Activated CD4-positive, alpha-beta T cell treated with anti-CD3 and anti-CD28 coated beads, Interleukin-2, amount 50 U/mL, for 16 hours (primary cell): ENCODE measurements at regions not wholly inside any gene's neighbourhood (a gene's known extent, or its start where the extent isn't known, plus 50 kb on each side); places are given as distances from the start of the nearest gene placed in this dataset.
"Not testable (repeated sequence)": the region's sequence is repeated elsewhere in the genome, so short reads cannot be mapped to it uniquely, and the experiment has no call there.

Experiments used
- DNase-seq: peaks from one replicate; pipeline ENCODE4 v3.0.0-alpha.2; 2020

DNA sequence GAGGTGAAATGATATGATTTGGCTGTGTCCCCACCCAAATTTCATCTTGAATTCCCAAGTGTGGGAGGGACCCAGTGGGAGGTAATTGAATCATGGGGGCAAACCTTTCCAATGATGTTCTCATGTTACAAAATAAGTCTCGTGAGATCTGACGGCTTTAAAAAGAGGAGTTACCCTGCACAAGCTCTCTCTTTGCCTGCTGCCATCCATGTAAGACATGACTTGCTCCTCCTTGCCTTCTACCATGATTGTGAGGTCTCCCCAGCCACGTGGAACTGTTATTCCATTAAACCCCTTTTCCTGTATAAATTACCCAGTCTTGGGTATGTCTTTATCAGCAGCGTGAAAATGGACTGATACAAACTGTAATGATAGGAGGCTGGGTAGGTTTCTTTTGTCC lies 145.1 kb downstream of the AKR1D1 start:
- DNase-seq, result not testable (repeated sequence)

DNA sequence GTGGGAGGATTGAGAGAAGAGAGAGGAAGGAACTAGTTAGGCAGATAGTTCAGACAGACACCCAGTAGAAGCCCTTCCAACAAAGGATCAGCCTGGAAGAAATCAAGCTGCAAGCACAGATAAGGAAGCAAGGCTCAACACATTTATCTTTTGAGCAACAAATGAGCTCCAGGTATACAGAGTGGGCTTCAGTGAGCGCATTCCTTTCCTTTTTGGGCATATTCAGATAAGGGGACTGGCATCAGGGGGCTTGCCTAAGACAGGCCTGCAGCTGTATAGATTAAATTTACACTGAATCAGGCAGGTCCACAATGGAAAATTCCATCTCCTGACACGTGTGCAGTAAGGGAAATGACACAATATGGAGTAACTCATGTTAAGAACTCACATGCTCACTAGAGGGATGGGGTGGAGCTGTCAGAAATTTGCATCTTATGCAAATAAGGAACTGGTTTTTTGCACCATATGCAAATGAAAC lies 147.2 kb downstream of the AKR1D1 start:
- no peak for DNase-seq

GRCh38 chr7:138226001-138226476 lies 149.8 kb downstream of the AKR1D1 start:
- no peak for DNase-seq

DNA sequence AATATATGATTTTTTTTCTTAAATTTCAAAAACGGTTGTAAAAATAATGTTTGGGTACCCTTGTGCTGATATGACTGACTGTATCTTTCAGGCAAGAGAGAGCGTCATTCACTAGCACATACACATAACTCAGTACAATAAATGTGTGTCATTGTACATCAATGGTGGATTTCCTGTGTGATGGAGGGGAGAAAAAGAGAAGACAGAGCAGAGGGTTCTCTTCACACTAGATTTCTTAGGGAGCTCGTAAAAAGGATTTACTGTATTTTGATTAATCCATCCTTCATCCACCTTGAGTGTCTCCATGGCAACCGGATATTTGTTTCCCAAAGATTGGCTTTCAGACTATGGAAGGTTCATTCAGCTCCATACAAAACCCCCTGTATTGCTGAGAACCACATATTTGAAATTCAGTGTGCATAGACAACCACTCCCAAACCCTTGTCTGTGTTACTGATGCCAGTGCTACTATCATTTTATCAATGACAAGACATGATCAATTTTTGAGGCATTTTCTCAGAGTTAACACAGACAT lies 150.6 kb downstream of the AKR1D1 start:
- no peak for DNase-seq

DNA sequence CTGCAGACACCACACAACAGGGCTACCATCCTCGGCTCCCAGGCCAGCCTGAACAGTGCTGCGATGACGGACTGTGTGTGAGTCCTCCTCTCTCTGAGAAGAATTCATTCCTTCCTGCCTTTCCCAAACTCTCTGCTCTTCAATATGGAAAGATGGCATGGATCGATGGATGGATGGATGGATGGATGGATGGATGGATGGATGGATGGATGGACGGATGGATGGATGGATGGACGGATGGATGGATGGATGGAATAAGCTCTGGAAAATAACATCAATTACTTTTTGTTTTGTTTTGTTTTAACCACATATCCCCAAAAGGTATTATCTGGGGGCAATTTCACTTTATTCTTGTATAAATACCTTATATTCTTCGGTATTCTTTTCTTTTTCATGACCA lies 151.9 kb downstream of the AKR1D1 start:
- no peak for DNase-seq

GRCh38 chr7:138228769-138229168 lies 152.5 kb downstream of the AKR1D1 start:
- no peak for DNase-seq

GRCh38 chr7:138233189-138233588 lies 156.9 kb downstream of the AKR1D1 start:
- DNase-seq, result no peak

GRCh38 chr7:138235207-138235606 lies 158.9 kb downstream of the AKR1D1 start:
- no peak for DNase-seq

DNA sequence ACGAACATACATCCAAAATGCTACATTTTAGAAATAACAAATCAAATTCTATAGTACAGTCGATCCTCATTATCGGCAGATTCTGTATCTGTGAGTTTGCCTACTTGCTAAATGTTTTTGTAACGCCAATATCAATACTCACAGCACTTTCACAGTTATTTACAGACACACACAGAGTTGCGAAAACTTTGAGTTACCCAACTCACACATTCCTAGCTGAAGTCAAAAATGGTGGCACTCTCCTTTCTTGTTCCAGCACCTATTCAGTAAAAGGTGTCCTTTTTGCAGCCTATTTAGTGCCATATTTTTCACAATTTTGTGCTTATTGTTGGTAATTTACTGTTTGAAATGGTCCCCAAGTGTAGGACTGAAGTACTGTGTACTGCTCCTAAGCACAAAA lies 161.7 kb downstream of the AKR1D1 start:
- DNase-seq, result no peak

DNA sequence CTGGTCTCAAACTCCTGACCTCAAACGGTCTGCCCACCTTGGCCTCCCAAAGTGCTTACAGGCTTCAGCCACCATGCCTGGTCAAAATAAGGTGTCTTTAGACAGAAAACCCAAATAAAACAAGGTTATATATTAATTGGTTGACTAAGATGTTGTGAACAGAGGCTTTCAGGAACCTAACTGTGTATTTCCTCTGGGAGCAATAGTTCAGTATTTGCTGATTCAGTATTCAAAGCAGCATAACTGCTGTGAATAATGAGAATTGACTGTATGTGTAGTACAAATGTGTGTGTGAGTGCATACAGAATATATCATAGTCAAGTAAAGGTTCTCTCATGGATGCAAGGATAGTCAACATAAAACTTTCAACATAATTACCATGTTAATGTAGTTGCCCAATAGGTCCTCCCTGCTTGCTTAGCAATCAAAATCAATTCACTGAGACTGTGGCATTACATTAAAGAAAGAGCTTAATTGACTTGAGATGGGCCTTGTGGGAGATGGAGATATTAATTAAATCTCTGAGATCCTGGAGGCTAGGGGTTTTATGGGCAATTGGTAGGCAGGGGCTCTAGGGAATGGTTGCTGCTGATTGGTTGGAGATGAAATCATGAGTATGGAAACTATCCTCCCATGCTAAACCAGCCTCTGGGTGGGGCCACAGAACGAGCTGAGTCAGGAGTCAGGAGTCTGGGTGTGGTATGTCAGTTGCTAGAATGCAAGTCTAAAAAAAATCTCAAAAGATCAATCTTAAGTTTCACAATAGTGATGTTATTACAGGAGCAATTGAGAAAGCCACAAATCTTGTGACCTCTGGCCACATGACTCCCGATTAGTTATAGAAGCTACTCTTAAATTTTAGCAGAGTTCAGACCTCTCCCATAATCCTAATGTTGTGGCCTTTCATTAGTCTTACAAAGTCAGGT lies 162.7 kb downstream of the AKR1D1 start:
- no peak for DNase-seq

DNA sequence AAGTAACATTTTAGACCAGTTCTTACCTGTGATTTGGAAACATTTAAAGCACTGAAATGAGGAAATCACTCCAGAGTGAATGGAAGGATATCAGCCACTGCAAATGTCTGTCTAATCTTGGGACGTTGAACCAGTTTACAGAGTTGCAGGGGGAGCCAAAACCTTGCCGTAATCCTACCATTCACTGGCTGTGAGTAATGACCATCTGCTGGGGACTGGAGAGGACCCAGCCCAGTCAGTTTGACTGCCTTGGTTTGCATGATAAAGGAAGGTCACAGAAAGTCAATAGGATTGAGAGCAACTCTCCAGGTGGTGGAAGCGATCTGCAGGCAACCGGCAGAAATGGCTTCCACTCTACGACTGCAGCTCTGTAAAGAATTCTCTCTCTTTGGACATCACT lies 167.2 kb downstream of the AKR1D1 start:
- DNase-seq, result no peak

DNA sequence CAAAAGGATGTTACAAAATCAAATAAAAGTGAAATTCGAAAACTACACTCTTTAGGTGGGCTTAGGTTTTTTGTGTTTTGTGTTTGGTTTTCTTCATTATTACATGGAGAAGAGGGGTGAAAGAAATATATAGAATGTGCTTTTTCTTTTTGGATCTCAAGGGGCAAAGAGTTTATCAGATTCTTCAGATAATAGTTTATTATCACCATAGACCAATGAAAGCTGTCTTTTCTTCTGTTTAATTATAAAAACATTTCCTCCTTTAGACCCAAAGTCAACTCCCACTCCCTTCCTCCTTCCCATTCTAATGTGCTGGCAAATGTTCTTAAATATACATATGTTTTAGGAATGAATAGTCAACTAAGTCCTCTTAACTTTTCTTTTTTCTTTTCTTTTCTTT lies 167.6 kb downstream of the AKR1D1 start:
- no peak for DNase-seq

DNA sequence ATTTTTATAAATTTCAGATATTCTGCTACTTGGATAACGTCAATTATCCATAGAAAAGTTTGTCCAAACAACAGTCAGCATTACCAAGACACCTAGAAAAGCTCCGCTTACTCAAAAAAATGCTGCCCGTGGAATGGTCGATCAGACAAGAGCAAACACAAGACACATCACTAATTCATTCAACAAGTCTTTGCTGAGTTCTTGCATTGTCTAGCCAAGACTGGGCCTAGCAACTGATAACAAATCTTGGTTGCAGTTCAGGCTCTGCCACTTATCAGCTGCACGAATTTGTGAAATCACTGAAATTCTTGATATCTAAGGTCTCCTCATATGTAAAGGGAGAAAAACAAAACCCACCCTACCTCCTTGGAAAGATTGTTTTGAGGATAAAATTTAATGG lies 168.3 kb downstream of the AKR1D1 start:
- no peak for DNase-seq

DNA sequence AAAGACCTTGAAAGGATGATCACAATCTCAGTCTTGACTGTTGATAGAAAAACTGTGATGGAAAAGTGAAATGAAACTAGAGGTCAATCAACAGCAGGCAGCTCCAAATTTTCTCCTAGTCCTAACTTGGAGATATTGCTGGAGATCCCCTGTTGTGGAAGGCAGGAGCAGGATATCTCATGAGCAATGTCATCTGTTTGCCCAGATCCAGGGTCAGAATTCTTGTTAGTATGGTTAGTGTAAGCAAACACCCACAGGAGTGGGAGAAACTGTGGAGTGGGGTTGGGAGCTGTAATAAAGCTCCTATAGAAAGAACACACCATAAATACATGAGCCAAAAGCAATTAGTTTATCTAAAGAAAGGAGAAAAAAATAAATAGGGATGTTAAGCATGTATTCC lies 169.0 kb downstream of the AKR1D1 start:
- DNase-seq, result no peak

DNA sequence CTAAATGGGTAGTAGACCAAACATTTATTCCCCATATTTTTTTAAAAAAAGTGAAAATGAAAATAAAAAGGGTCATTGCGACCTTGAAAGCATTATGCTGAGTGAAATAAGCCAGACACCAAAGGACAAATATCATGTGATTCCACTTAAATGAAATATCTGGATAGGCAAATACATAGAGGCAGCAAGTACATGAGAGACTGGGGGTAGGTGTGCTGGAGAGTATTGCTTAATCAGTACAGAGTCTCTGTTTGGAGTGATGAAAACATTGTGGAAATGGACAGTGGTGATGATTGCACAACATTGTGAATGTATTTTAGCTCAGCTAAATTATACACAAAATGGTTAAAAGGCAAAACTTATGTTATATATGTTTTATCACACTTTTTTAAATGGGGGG lies 169.4 kb downstream of the AKR1D1 start:
- DNase-seq, result no peak

DNA sequence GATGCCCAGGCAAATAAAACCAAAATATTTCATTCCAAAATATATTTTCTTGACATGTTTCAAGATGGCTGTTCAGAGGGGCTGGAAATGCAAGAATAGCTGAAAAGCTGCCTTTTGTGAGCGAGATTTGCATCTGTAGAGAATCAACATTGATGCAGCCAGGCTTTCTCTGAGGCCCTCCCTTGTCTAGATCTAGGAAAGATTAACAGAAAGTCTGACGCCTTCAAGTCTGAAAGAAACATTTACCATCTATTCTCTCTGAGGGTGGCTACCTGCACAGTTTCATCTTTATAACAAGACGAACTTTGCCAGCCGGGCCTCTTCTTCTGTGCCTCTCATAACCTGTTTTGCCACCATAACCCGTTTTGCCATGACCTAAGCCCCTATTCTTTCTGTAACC lies 170.2 kb downstream of the AKR1D1 start:
- no peak for DNase-seq

DNA sequence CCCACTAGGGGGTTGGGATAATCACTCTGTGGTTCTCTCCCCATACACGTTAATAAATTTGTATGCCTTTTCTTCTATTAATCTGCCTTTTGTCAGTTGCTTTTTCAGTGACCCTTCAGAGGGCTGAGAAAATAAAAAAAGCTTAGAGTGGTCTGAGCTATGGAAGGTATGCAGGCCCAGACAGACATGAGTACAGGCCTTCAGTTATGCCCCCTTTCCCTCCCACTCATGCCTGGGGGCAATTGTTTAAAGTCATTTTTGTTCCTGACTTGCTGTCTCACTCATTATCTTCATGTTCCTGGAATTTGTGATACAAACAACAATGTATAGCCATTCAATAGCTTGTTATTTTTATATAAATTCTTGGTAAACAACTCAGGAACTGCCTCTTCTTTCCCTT lies 170.8 kb downstream of the AKR1D1 start:
- DNase-seq, result no peak

DNA sequence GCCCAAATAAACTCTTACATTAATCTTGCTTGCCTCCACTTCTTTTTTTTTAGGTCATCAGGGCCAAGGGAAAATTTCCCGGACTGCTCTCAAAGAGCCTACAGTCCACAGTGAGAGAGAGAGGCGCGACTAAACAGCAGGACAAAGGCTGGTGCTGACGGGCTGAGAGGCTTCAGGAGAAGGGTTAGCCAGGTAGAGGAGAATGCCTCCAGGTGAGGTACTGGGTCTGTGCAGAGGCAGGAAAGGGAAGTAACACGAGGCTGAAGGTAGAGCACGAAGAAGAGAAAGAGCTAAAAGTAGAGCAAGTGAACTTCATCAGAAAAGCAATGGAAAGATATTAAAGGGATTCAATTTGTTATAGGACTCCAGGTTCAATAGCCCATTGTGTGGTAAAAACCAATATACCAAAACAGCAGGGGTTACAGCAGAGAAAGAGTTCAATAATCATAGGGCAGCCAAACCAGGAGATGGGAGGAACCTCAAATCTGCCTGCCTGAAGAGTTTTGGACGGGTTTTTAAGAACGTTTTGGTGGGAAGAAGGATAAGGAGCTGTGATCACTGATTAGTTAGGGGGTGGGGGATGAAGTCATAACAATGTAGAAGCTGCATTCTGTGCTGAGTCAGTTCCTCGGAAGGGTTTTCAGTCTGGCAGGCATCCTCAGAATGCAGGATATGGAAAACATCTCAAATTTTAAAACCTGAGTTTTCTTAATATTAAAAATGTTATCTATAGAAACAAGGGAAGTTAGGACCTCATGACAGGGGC lies 171.5 kb downstream of the AKR1D1 start:
- DNase-seq, result no peak

DNA sequence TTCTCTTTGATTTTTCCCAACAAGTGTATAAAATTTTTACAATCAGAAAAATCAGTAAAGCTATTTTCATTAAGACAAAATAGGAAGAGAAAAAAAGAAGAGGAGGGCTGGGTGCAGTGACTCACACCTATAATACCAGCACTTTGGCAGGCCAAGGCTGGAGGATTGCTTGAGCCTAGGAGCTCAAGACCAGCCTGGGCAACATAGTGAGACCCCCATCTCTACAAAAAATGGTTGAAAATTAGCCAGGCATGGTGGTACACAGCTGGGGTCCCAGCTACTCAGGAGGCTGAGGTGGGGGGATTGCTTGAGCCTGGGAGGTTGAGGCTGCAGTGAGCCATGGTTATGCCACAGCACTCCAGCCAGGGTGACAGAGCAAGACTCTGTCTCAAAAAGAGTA lies 172.3 kb downstream of the AKR1D1 start:
- no peak for DNase-seq

- no peak for DNase-seq
Observed at GRCh38 chr7:138249975-138250374, 173.7 kb downstream of the AKR1D1 start.

DNA sequence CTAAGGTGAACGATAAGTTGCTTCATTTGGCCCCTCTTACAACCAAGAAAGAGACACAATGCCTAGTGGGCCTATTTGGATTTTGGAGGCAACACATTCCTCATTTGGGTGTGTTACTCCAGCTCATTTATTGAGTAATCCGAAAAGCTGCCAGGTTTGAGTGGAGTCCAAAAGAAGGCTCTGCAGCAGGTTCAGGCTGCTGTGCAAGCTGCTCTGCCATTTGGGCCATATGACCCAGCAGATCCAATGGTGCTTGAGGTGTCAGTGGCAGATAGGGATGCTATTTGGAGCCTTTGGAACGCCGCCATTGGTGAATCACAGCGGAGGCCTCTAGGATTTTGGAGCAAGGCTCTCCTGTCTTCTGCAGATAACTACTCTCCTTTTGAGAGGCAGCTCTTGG lies 176.4 kb downstream of the AKR1D1 start:
- DNase-seq, result not testable (repeated sequence)

DNA sequence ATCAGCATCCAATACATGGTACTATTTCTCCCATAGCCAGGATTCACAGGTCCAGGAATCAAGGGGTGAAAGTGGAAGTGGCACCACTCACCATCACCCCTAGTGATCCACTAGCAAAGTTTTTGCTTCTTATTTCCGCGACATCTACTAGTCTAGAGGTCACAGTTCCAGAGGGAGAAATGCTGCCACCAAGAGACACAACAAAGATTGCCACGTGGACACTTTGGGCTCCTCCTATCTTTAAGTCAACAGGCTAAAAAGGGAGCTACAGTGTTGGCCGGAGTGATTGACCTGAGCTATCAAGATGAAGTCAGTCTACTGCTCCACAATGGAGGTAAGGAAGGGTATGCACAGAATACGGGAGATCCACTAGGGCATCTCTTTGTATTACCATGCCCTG lies 178.2 kb downstream of the AKR1D1 start:
- DNase-seq, result no peak

DNA sequence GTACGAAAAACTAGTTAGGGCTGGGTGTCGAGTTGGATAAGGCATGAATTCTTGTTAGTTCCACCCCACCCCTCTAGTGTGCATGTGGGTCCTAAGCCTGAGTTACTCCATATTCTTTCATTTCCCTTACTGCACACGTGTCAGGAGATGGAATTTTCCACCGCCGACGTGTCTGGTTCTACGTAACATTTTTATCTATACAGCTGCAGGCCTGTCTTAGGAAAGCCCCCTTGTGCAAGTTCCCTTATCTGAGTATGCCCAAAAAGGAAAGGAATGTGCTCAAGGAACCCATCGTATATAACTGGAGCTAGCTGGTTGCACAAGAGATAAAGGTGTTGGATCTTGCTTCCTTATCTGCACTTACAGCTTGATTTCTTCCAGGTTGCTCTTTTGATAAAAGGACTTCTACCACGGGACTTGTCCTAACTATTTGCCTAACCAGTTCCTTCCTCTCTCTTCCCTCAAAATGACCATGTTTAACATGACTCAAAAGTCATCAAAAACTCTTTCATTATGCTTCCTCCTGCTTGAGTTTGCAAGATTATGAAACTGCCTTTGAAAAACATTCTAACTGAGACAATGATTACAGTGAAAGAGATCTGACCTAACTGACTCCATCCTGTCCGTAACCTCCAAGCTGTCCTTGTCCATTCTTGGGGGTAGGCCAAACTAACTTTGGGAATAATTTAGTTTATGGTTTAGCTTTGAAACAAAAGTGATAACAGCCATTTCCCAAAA lies 181.4 kb downstream of the AKR1D1 start:
- no peak for DNase-seq
